MCF 10A (cell line): ENCODE measurements at regions not wholly inside any gene's neighbourhood (a gene's known extent, or its start where the extent isn't known, plus 50 kb on each side); places are given as distances from the start of the nearest gene placed in this dataset.

ENCODE experiments used
- BruUV-seq: library from RNA; stranded (reverse); fragments of 400-500 nt; replicated peaks from 2 replicates; lab custom pipeline; 2021; lab: Mats Ljungman, UMichigan
- CTCF ChIA-PET: fragments of 300-600 bp; sonication (Branson Sonifier 250); formaldehyde crosslinking; extraction: SDS; loops from one replicate; lab custom pipeline; 2021; ENCODE audit warnings: antibody characterized with exemption, inconsistent platforms; lab: Yijun Ruan, JAX
- POLR2A ChIA-PET: fragments of 300-600, 350-650 bp; sonication (Branson Sonifier 250); formaldehyde crosslinking; extraction: SDS; loops from one replicate; lab custom pipeline; 2020; ENCODE audit warnings: antibody characterized with exemption, inconsistent platforms; lab: Yijun Ruan, JAX
- DNase-seq: peaks from one replicate; pipeline ENCODE4 v3.0.0-alpha.2; 2018; ENCODE audit not compliant: unreplicated experiment
- H3K27ac Mint-ChIP-seq: one replicate; pipeline ENCODE4 v1.8.0; 2022; ENCODE audit warnings: mild to moderate bottlenecking, low read depth, mixed read lengths; ENCODE audit not compliant: unreplicated experiment
- H3K27me3 Mint-ChIP-seq: one replicate; pipeline ENCODE4 v1.8.0; 2022; ENCODE audit warnings: mixed read lengths; ENCODE audit not compliant: insufficient read depth, unreplicated experiment
- H3K36me3 Mint-ChIP-seq: one replicate; pipeline ENCODE4 v1.8.0; 2022; ENCODE audit warnings: mild to moderate bottlenecking, moderate library complexity, mixed read lengths; ENCODE audit not compliant: insufficient read depth, unreplicated experiment
- H3K4me1 Mint-ChIP-seq: one replicate; pipeline ENCODE4 v1.8.0; 2022; ENCODE audit warnings: mixed read lengths; ENCODE audit not compliant: insufficient read depth, unreplicated experiment
- H3K4me3 Mint-ChIP-seq: one replicate; pipeline ENCODE4 v1.8.0; 2022; ENCODE audit warnings: mild to moderate bottlenecking, moderate library complexity, mixed read lengths; ENCODE audit not compliant: unreplicated experiment
- H3K9me3 Mint-ChIP-seq: one replicate; pipeline ENCODE4 v1.8.0; 2022; ENCODE audit warnings: mixed read lengths; ENCODE audit not compliant: unreplicated experiment
- CTCF ChIP-seq: fragments of 200-600 bp; IDR thresholded peaks from one replicate; pipeline ENCODE4 v1.8.0; 2022; ENCODE audit warnings: antibody characterized with exemption, mild to moderate bottlenecking; ENCODE audit not compliant: unreplicated experiment
- intact Hi-C: fragments of 100-400 bp; cut with micrococcal nuclease; formaldehyde crosslinking; loops from 2 replicates; pipeline ENCODE4 v1.14.1; 2022

- H3K27ac Mint-ChIP-seq: peak overlapping the region; percentile 35
- no peaks in the 10 kb centered on the region for H3K27me3 Mint-ChIP-seq
- intact Hi-C loops: no loop called here
- no TSS peak for BruUV-seq
- ChIA-PET POLR2A (interaction anchor here (0.7 kb wide), 1 partner anchor 10 kb away, joined by 3 read pairs; no protein-coding TSS in a partner anchor), CTCF (interaction anchor here (1.0 to 1.3 kb wide), 3 partner anchors 18 to 128 kb away, joined by 4 to 5 read pairs (median 4); no protein-coding TSS in a partner anchor)
- peak; percentile 23 for DNase-seq
- peak overlapping the region; percentile 16 for H3K4me3 Mint-ChIP-seq
- no peaks in the 10 kb centered on the region for H3K9me3 Mint-ChIP-seq
- no peaks in the 10 kb centered on the region for H3K36me3 Mint-ChIP-seq
- peaks cover 36% of the 10 kb centered on the region for H3K4me1 Mint-ChIP-seq
- TF ChIP-seq CTCF: no peak
Observed at GRCh38 chr10:45061982-45062381, 61.3 kb downstream of the ZNF22 start.

GRCh38 chr10:45063591-45064231 lies 63.0 kb downstream of the ZNF22 start:
- H3K4me3 Mint-ChIP-seq: peak overlapping the region; percentile 7
- no peaks in the 10 kb centered on the region for H3K9me3 Mint-ChIP-seq
- no TSS peak for BruUV-seq
- ChIA-PET POLR2A (interaction anchor here (0.9 kb wide), 1 partner anchor 26 kb away, joined by 3 read pairs; no protein-coding TSS in a partner anchor), CTCF (interaction anchor here (0.6 to 0.7 kb wide), 3 partner anchors 60 to 171 kb away, joined by 3 to 4 read pairs (median 3); no protein-coding TSS in a partner anchor)
- H3K27ac Mint-ChIP-seq: peak overlapping the region; percentile 68
- intact Hi-C loops: no loop called here
- peaks cover 34% of the 10 kb centered on the region for H3K4me1 Mint-ChIP-seq
- peak; percentile 69 for DNase-seq
- TF ChIP-seq CTCF: no peak
- no peaks in the 10 kb centered on the region for H3K27me3 Mint-ChIP-seq
- H3K36me3 Mint-ChIP-seq: no peaks in the 10 kb centered on the region

GRCh38 chr10:45064998-45065397 lies 64.3 kb downstream of the ZNF22 start:
- H3K4me1 Mint-ChIP-seq: peaks cover 29% of the 10 kb centered on the region
- H3K27ac Mint-ChIP-seq: peak overlapping the region; percentile 68
- POLR2A ChIA-PET: interaction anchor here (0.6 kb wide), 1 partner anchor 1457 kb away, joined by 3 read pairs; no protein-coding TSS in a partner anchor
- no peaks in the 10 kb centered on the region for H3K9me3 Mint-ChIP-seq
- H3K4me3 Mint-ChIP-seq: no peak overlapping the region
- CTCF ChIA-PET: no interaction called here
- intact Hi-C loops: no loop called here
- BruUV-seq: no TSS peak
- DNase-seq: no peak
- H3K36me3 Mint-ChIP-seq: no peaks in the 10 kb centered on the region
- no peak for TF ChIP-seq CTCF
- H3K27me3 Mint-ChIP-seq: no peaks in the 10 kb centered on the region

GRCh38 chr10:45071043-45071813 lies 70.5 kb downstream of the ZNF22 start:
- H3K36me3 Mint-ChIP-seq: peaks cover 6% of the 10 kb centered on the region
- intact Hi-C loops: no loop called here
- H3K9me3 Mint-ChIP-seq: no peaks in the 10 kb centered on the region
- DNase-seq: peak; percentile 58
- TF ChIP-seq CTCF: no peak
- POLR2A ChIA-PET: no interaction called here
- BruUV-seq: no TSS peak
- H3K27ac Mint-ChIP-seq: peak overlapping the region; percentile 28
- CTCF ChIA-PET: interaction anchor here (0.6 kb wide), 4 partner anchors 23 to 187 kb away, joined by 3 to 4 read pairs (median 3); no protein-coding TSS in a partner anchor
- peaks cover 8% of the 10 kb centered on the region for H3K4me1 Mint-ChIP-seq
- H3K27me3 Mint-ChIP-seq: no peaks in the 10 kb centered on the region
- H3K4me3 Mint-ChIP-seq: no peak overlapping the region
